Thoracic aorta (tissue), 2 donors: ENCODE measurements at regions not wholly inside any gene's neighbourhood (a gene's known extent, or its start where the extent isn't known, plus 50 kb on each side); places are given as distances from the start of the nearest gene placed in this dataset.

ENCODE experiments used
- ATAC-seq: fragments of 150-250 bp; one replicate; pipeline ENCODE4 v1.8.0; 2017; ENCODE audit warnings: low read depth; ENCODE audit not compliant: insufficient number of reproducible peaks, low FRiP score
- DNase-seq: peaks from one replicate; pipeline ENCODE4 v3.0.0-alpha.2; 2020; ENCODE audit warnings: low spot score
- H3K27ac ChIP-seq, 2 donors: fragments of 200-600 bp; sonication (generic); 1 replicate in 1 of 2; 2 replicates in 1 of 2; pipeline ENCODE4 v1.5.1; 2016; ENCODE audit warnings: mild to moderate bottlenecking in 2 of 2, moderate library complexity in 2 of 2
- H3K27me3 ChIP-seq: fragments of 200-600 bp; sonication (generic); replicated peaks from 2 replicates; pipeline ENCODE4 v1.6.0; 2016; ENCODE audit warnings: mild to moderate bottlenecking; ENCODE audit not compliant: insufficient read depth
- H3K36me3 ChIP-seq: fragments of 200-600 bp; sonication (generic); one replicate; pipeline ENCODE4 v1.5.1; 2016
- H3K4me1 ChIP-seq, 2 donors: fragments of 200-600 bp; sonication (generic); 1 replicate in 1 of 2; 2 replicates in 1 of 2; pipeline versions ENCODE4 v1.5.1 to v1.6.0; 2016; ENCODE audit warnings: low read depth in 2 of 2, mild to moderate bottlenecking in 1 of 2; ENCODE audit not compliant: control insufficient read depth in 1 of 2
- H3K4me3 ChIP-seq: fragments of 200-600 bp; sonication (generic); 2 replicates; pipeline ENCODE4 v1.5.1; 2016; ENCODE audit warnings: mild to moderate bottlenecking
- H3K9me3 ChIP-seq: fragments of 200-600 bp; sonication (generic); 2 replicates; pipeline ENCODE4 v1.5.1; 2016
- TF ChIP-seq, protein P1 (sequence below): fragments of 200-600 bp; sonication (generic); IDR thresholded peaks from one replicate; pipeline ENCODE4 v1.5.1; 2019; ENCODE audit warnings: antibody characterized with exemption

DNA sequence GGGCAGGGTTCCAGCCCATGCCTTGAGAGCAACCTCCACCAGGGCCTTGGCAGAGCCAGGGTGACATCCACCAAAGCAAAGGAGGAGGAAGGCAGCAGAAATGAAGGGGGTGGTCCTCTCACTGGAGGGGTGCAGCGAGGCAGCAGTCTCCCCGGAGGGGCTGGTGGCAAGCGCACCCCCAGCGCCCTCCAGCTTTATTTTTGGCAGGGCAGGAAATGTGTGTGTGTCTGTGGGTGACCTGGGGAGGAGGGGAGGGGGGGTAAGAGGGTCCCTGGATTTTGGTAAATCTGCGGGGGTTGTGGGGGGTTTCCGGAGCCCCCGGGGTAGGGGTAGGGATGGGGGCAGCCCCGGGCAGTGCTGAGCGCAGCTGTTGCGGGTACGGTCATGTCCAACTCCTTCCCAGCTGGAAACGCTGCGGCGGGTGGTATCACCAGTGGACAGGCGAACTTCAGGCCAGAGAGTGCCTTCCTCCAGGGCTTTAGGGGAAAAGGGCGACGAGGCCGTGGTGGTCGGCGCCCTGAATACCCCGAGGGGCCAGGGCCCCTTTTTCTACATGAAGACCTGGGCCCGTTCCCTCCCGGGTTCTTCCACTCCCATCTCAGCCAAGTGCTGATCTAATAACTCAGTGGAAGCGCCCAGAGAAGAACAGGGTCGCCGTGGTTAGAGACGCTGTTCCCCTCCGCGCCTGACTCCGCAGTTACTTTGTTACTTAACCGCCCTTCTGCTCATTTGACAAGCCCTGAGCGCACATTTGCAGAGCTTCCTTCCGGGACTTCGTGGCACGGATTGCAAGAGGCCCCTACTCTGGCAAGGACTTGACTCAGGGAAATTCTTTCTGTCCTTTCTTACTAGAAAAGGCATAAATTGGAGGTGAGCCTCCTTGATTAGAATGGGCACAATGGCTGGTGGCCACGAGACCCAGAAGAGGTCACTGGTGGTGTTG, 55.2 kb downstream of the FOS start:
- no peak for DNase-seq
- Histone ChIP-seq H3K27me3 (no peaks in the 10 kb centered on the region), H3K36me3 (no peaks in the 10 kb centered on the region), H3K4me1 (no peaks in the 10 kb centered on the region), H3K9me3 (no peaks in the 10 kb centered on the region), H3K4me3 (peak overlapping the region; percentile 18), H3K27ac (peak overlapping the region in 1 of 2 donors; percentile 48)
- no peak for ATAC-seq
- TF ChIP-seq, protein P1, sequence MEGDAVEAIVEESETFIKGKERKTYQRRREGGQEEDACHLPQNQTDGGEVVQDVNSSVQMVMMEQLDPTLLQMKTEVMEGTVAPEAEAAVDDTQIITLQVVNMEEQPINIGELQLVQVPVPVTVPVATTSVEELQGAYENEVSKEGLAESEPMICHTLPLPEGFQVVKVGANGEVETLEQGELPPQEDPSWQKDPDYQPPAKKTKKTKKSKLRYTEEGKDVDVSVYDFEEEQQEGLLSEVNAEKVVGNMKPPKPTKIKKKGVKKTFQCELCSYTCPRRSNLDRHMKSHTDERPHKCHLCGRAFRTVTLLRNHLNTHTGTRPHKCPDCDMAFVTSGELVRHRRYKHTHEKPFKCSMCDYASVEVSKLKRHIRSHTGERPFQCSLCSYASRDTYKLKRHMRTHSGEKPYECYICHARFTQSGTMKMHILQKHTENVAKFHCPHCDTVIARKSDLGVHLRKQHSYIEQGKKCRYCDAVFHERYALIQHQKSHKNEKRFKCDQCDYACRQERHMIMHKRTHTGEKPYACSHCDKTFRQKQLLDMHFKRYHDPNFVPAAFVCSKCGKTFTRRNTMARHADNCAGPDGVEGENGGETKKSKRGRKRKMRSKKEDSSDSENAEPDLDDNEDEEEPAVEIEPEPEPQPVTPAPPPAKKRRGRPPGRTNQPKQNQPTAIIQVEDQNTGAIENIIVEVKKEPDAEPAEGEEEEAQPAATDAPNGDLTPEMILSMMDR: no peak

DNA sequence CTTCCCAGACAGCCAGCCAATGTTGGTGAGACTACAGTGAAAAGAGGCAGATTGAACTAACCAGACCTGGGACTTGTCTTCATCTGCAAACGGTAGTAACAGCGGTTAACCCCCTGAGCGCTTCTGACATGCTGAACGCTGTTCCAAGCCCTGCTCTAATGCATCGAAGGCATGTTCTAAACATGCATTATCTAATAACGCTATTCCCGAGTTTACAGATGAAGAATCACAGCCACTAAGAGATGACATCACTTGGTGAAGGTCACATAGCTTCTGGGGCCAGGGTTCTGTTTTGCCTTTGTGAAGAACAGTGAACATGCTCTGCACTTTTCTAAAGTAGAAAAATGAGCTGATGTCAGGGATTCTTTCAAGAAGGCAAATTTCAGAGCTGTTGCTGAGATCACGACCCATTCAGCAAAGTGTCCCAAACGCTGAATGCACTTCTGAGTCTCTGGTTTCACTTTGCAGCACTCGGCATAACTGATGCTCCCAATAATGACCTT, 56.0 kb downstream of the FOS start:
- Histone ChIP-seq H3K4me1 (no peaks in the 10 kb centered on the region), H3K36me3 (no peaks in the 10 kb centered on the region), H3K9me3 (no peaks in the 10 kb centered on the region), H3K27me3 (no peaks in the 10 kb centered on the region), H3K27ac (peak overlapping the region; percentile 27 to 48), H3K4me3 (no peak overlapping the region)
- TF ChIP-seq, protein P1: no peak
- DNase-seq: no peak
- no peak for ATAC-seq

DNA sequence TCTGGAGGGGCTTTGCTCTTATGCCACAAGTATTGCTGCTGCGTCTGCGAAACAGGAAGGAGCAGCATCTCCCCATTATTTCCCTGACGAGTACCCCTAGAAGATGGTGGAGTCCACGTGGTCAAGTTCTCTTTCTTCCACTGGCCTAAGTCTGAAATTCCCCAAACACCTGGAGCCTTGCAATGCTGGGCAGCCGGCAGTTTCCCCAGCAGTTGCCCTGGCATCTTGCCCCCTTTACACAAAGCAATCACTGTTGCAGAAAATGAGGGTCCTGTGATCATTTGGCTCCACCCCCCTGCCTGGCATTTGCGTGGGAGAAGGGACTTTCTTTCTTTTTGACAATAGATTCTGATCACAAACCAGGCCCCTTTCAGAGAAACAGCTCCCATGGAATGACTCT, 56.9 kb downstream of the FOS start:
- no peaks in the 10 kb centered on the region for H3K4me1 ChIP-seq
- H3K27ac ChIP-seq: no peak overlapping the region
- no peaks in the 10 kb centered on the region for H3K27me3 ChIP-seq
- DNase-seq: no peak
- TF ChIP-seq, protein P1: no peak
- no peaks in the 10 kb centered on the region for H3K36me3 ChIP-seq
- no peaks in the 10 kb centered on the region for H3K9me3 ChIP-seq
- no peak overlapping the region for H3K4me3 ChIP-seq
- ATAC-seq: no peak

DNA sequence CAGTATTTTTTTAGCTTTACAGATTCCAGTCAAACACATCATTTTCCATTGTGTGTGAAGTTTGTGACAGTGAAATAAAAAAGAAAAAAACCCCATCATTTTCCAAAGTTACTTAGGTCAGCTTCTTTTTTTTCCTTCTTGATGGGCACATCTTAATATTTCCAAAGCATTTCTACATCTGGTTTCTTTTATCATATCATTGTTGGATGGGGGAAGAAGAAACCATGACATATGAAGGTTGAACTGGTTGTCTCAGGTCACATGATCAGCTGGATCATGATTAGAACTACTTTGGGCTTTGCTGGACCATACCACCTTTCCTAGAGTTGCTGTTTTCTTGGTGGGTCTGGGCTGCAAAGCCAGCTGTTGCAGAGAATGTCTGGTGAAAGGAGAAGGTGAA, 59.8 kb downstream of the FOS start:
- Histone ChIP-seq H3K27me3 (no peaks in the 10 kb centered on the region), H3K9me3 (no peaks in the 10 kb centered on the region), H3K36me3 (no peaks in the 10 kb centered on the region), H3K27ac (no peak overlapping the region), H3K4me3 (no peak overlapping the region), H3K4me1 (peaks cover 0 to 2% of the 10 kb centered on the region in 2 donors)
- DNase-seq (no peak), ATAC-seq (no peak)
- TF ChIP-seq, protein P1: no peak

DNA sequence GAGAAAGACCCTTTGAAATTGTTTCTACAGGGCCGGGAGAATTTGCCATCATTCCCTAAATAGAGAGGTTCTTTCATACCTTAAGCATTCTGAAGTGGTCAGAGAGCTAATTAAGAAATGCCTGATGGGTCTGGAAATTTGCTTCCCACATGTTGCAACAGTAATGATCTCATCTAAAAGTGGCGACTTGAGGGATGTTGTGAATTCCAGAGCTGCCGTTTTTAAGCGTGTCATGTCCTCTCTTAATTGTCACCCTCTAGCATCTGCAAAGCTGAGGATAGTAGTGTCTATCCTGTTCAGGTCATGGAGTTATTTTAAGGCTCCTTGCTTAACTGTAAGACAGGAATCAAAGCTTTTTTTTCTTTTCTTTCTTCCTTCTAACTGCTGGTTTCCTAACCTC, 60.4 kb downstream of the FOS start:
- no peak for ATAC-seq

More for the DNA sequence above, 60.4 kb downstream of the FOS start:
- Histone ChIP-seq H3K36me3 (no peaks in the 10 kb centered on the region), H3K27ac (no peak overlapping the region), H3K27me3 (no peaks in the 10 kb centered on the region), H3K4me1 (peaks cover 0 to 2% of the 10 kb centered on the region in 2 donors), H3K9me3 (no peaks in the 10 kb centered on the region), H3K4me3 (no peak overlapping the region)
- DNase-seq: no peak
- TF ChIP-seq, protein P1: no peak
